ENCODE measurements at regions not wholly inside any gene's neighbourhood (a gene's known extent, or its start where the extent isn't known, plus 50 kb on each side); places are given as distances from the start of the nearest gene placed in this dataset.

- TF ChIP-seq SUZ12 (IDR thresholded peaks at IDR 0.05; ENCODE audit: extremely low read depth, insufficient read depth, insufficient read length): no peak
- no peak for TF ChIP-seq YY1 (IDR thresholded peaks at IDR 0.05; ENCODE audit: insufficient read depth, insufficient read length)
Observed at GRCh38 chr20:6683021-6683977, 84.2 kb upstream of the BMP2 start.

Data from NT2/D1 (cell line).